Nephron progenitor cell (in vitro differentiated cells): ENCODE measurements at regions not wholly inside any gene's neighbourhood (a gene's known extent, or its start where the extent isn't known, plus 50 kb on each side); places are given as distances from the start of the nearest gene placed in this dataset.

Source experiments
- DNase-seq: peaks from one replicate; pipeline ENCODE4 v3.0.0; 2021
- H3K27ac Mint-ChIP-seq: 2 replicates; pipeline ENCODE4 v1.8.0; 2021; ENCODE audit warnings: mild to moderate bottlenecking, moderate library complexity, mixed read lengths
- H3K27me3 Mint-ChIP-seq: 2 replicates; pipeline ENCODE4 v1.8.0; 2021; ENCODE audit warnings: mild to moderate bottlenecking, low read depth, mixed read lengths; ENCODE audit not compliant: poor library complexity
- H3K36me3 Mint-ChIP-seq: 2 replicates; pipeline ENCODE4 v1.8.0; 2021; ENCODE audit warnings: low read depth, mixed read lengths
- H3K4me1 Mint-ChIP-seq: 2 replicates; pipeline ENCODE4 v1.8.0; 2021; ENCODE audit warnings: mixed read lengths
- H3K4me3 Mint-ChIP-seq: 2 replicates; pipeline ENCODE4 v1.8.0; 2021; ENCODE audit warnings: mild to moderate bottlenecking, moderate library complexity, mixed read lengths
- H3K9me3 Mint-ChIP-seq: 2 replicates; pipeline ENCODE4 v1.8.0; 2021; ENCODE audit warnings: mild to moderate bottlenecking, moderate library complexity, mixed read lengths
- TF ChIP-seq, protein P1 (sequence below): fragments of 200-600 bp; sonication (generic); IDR thresholded peaks from 2 replicates; pipeline ENCODE4 v1.5.0; 2021; ENCODE audit warnings: antibody characterized with exemption

GRCh38 chr6:947235-947934 is 254.4 kb upstream of the EXOC2 start:
- TF ChIP-seq, protein P1, sequence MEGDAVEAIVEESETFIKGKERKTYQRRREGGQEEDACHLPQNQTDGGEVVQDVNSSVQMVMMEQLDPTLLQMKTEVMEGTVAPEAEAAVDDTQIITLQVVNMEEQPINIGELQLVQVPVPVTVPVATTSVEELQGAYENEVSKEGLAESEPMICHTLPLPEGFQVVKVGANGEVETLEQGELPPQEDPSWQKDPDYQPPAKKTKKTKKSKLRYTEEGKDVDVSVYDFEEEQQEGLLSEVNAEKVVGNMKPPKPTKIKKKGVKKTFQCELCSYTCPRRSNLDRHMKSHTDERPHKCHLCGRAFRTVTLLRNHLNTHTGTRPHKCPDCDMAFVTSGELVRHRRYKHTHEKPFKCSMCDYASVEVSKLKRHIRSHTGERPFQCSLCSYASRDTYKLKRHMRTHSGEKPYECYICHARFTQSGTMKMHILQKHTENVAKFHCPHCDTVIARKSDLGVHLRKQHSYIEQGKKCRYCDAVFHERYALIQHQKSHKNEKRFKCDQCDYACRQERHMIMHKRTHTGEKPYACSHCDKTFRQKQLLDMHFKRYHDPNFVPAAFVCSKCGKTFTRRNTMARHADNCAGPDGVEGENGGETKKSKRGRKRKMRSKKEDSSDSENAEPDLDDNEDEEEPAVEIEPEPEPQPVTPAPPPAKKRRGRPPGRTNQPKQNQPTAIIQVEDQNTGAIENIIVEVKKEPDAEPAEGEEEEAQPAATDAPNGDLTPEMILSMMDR: no peak
- H3K27me3 Mint-ChIP-seq: peaks cover 7% of the 10 kb centered on the region

GRCh38 chr6:946546-946945 is 253.6 kb upstream of the EXOC2 start:
- H3K9me3 Mint-ChIP-seq: no peaks in the 10 kb centered on the region
- no peak overlapping the region for H3K27ac Mint-ChIP-seq
- no peak for DNase-seq
- H3K27me3 Mint-ChIP-seq: peaks cover 7% of the 10 kb centered on the region
- H3K4me1 Mint-ChIP-seq: no peaks in the 10 kb centered on the region
- H3K4me3 Mint-ChIP-seq: no peak overlapping the region
- TF ChIP-seq, protein P1: no peak
- H3K36me3 Mint-ChIP-seq: no peaks in the 10 kb centered on the region

More at GRCh38 chr6:947235-947934, 254.4 kb upstream of the EXOC2 start:
- no peaks in the 10 kb centered on the region for H3K9me3 Mint-ChIP-seq
- H3K4me3 Mint-ChIP-seq: no peak overlapping the region
- no peaks in the 10 kb centered on the region for H3K4me1 Mint-ChIP-seq
- no peak overlapping the region for H3K27ac Mint-ChIP-seq
- no peaks in the 10 kb centered on the region for H3K36me3 Mint-ChIP-seq
- DNase-seq: no peak

DNA sequence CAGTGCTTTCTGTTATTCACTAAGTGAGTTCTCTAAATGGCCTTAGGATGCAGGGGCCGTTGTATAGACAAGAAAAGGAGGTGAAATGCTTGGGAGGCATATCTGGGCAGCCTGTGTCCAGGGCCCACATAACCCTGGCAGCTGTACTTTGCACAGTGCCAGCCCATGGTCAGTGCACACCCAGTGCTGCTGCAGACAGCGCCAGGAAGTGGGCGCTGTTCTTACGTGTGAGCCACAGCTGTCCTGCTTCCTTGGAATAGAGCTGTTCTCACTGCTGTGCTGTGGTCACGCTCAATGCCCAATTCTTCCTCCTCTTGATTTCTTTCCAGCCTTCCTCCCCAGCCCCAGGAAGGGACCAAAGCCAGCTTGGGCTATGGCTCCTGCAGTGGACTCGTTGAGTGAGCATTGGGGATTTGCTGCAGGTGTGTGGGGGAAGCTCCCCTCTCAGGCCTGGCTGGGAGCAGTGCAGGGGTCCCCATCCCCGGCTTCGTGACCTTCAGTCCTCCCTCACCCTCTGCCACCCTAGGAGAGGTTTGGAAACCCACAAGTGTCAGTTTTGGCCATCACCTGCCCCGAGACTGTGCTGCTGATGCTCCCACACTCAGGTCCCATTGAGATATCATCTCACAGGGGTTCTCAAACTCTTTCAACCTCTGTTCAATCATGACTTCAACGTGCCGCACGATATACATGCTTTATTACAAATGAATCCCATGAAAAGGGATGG is 246.8 kb upstream of the EXOC2 start:
- TF ChIP-seq, protein P1: no peak
- Mint-ChIP-seq H3K4me1 (peaks cover 12% of the 10 kb centered on the region), H3K4me3 (no peak overlapping the region), H3K27ac (no peak overlapping the region), H3K9me3 (no peaks in the 10 kb centered on the region), H3K27me3 (peaks cover 19% of the 10 kb centered on the region), H3K36me3 (no peaks in the 10 kb centered on the region)
- no peak for DNase-seq

GRCh38 chr6:938916-939315 is 246.0 kb upstream of the EXOC2 start:
- H3K4me3 Mint-ChIP-seq: no peak overlapping the region
- DNase-seq: no peak
- H3K36me3 Mint-ChIP-seq: no peaks in the 10 kb centered on the region
- peak overlapping the region; percentile 44 for H3K27ac Mint-ChIP-seq
- H3K27me3 Mint-ChIP-seq: peaks cover 26% of the 10 kb centered on the region
- H3K4me1 Mint-ChIP-seq: peaks cover 12% of the 10 kb centered on the region
- no peaks in the 10 kb centered on the region for H3K9me3 Mint-ChIP-seq
- TF ChIP-seq, protein P1: no peak

GRCh38 chr6:938271-938905 is 245.4 kb upstream of the EXOC2 start:
- H3K4me1 Mint-ChIP-seq: peaks cover 12% of the 10 kb centered on the region
- no peaks in the 10 kb centered on the region for H3K9me3 Mint-ChIP-seq
- TF ChIP-seq, protein P1: no peak
- DNase-seq: no peak
- H3K4me3 Mint-ChIP-seq: no peak overlapping the region
- H3K36me3 Mint-ChIP-seq: no peaks in the 10 kb centered on the region
- no peak overlapping the region for H3K27ac Mint-ChIP-seq
- H3K27me3 Mint-ChIP-seq: peaks cover 28% of the 10 kb centered on the region
